ENCODE measurements at regions not wholly inside any gene's neighbourhood (a gene's known extent, or its start where the extent isn't known, plus 50 kb on each side); places are given as distances from the start of the nearest gene placed in this dataset.

GRCh38 chr7:12809476-12809875, 122.0 kb downstream of the ARL4A start:
- ChIA-PET POLR2A (no interaction called here), CTCF (interaction anchor here (1.1 kb wide), 1 partner anchor 122 kb away, joined by 4 read pairs; the partner anchor contains the start of gene ARL4A)
- no peak for DNase-seq (ENCODE audit: low read depth)

DNA sequence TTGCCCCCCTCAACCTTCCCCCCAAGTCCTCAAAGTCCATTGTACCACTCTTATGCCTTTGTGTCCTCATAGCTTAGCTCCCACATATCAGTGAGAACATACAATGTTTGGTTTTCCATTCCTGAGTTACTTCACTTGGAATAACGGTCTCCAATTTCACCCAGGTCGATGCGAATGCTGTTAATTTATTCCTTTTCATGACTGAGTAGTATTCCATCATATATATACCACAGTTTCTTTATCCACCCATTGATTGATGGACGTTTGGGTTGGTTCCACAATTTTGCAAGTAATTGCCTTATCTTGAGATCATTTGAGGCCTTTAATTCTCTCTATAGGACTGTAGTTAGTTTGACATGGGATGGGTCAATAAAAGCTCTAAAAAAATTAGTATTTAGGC, 124.7 kb downstream of the ARL4A start:
- TF ChIP-seq, protein P1, sequence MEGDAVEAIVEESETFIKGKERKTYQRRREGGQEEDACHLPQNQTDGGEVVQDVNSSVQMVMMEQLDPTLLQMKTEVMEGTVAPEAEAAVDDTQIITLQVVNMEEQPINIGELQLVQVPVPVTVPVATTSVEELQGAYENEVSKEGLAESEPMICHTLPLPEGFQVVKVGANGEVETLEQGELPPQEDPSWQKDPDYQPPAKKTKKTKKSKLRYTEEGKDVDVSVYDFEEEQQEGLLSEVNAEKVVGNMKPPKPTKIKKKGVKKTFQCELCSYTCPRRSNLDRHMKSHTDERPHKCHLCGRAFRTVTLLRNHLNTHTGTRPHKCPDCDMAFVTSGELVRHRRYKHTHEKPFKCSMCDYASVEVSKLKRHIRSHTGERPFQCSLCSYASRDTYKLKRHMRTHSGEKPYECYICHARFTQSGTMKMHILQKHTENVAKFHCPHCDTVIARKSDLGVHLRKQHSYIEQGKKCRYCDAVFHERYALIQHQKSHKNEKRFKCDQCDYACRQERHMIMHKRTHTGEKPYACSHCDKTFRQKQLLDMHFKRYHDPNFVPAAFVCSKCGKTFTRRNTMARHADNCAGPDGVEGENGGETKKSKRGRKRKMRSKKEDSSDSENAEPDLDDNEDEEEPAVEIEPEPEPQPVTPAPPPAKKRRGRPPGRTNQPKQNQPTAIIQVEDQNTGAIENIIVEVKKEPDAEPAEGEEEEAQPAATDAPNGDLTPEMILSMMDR (IDR thresholded peaks at IDR 0.05; ENCODE audit: insufficient read depth, low read depth, low read length), result no peak
- POLR2A ChIA-PET, result no interaction called here
- CTCF ChIA-PET, result no interaction called here

More at GRCh38 chr7:12809476-12809875, 122.0 kb downstream of the ARL4A start:
- TF ChIP-seq, protein P1 (IDR thresholded peaks at IDR 0.05; ENCODE audit: insufficient read depth, low read depth, low read length), result no peak
- Histone ChIP-seq H3K27me3 (ENCODE audit: control insufficient read depth, insufficient read depth, low read length) (no peaks in the 10 kb centered on the region), H3K36me3 (ENCODE audit: control insufficient read depth, insufficient read depth, low read length) (no peaks in the 10 kb centered on the region), H3K4me3 (ENCODE audit: low read depth, low read length) (no peak overlapping the region)

GRCh38 chr7:12814107-12814506, 126.7 kb downstream of the ARL4A start:
- TF ChIP-seq, protein P1 (IDR thresholded peaks at IDR 0.05; ENCODE audit: insufficient read depth, low read depth, low read length), result no peak
- ChIA-PET CTCF (no interaction called here), POLR2A (no interaction called here)
- no peak overlapping the region for H3K4me3 ChIP-seq (ENCODE audit: low read depth, low read length)
- DNase-seq (ENCODE audit: low read depth), result no peak
- no peaks in the 10 kb centered on the region for H3K36me3 ChIP-seq (ENCODE audit: control insufficient read depth, insufficient read depth, low read length)
- H3K27me3 ChIP-seq (ENCODE audit: control insufficient read depth, insufficient read depth, low read length), result no peaks in the 10 kb centered on the region

More for the DNA sequence above, 124.7 kb downstream of the ARL4A start:
- Histone ChIP-seq H3K27me3 (ENCODE audit: control insufficient read depth, insufficient read depth, low read length) (no peaks in the 10 kb centered on the region), H3K4me3 (ENCODE audit: low read depth, low read length) (no peak overlapping the region), H3K36me3 (ENCODE audit: control insufficient read depth, insufficient read depth, low read length) (no peaks in the 10 kb centered on the region)
- DNase-seq (ENCODE audit: low read depth), result no peak

- TF ChIP-seq, protein P1 (IDR thresholded peaks at IDR 0.05; ENCODE audit: insufficient read depth, low read depth, low read length), result no peak
- ChIA-PET CTCF (no interaction called here), POLR2A (no interaction called here)
- Histone ChIP-seq H3K4me3 (ENCODE audit: low read depth, low read length) (no peak overlapping the region), H3K27me3 (ENCODE audit: control insufficient read depth, insufficient read depth, low read length) (no peaks in the 10 kb centered on the region), H3K36me3 (ENCODE audit: control insufficient read depth, insufficient read depth, low read length) (no peaks in the 10 kb centered on the region)
- no peak for DNase-seq (ENCODE audit: low read depth)
Measured at GRCh38 chr7:12814828-12815227, 127.4 kb downstream of the ARL4A start.

DNA sequence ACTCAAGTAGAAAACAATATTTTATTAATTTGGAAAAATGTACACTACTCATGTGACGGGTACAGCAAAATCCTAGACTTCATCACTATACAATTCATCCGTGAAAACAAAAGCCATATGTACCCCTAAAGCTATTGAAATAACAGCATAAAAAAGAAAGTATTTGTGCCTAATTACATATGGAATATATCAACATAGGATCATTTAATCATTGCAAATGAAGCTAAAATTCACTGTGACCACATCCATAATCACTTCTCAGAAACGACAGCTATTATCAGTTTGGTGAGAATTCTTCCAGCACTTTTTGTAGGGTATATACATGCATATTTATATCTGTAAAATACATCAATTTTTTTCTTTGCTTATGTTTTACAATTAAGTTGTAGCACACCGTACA, 128.0 kb downstream of the ARL4A start:
- DNase-seq (ENCODE audit: low read depth), result no peak
- CTCF ChIA-PET, result no interaction called here
- TF ChIP-seq, protein P1 (IDR thresholded peaks at IDR 0.05; ENCODE audit: insufficient read depth, low read depth, low read length), result no peak
- Histone ChIP-seq H3K27me3 (ENCODE audit: control insufficient read depth, insufficient read depth, low read length) (no peaks in the 10 kb centered on the region), H3K4me3 (ENCODE audit: low read depth, low read length) (no peak overlapping the region), H3K36me3 (ENCODE audit: control insufficient read depth, insufficient read depth, low read length) (no peaks in the 10 kb centered on the region)
- POLR2A ChIA-PET, result no interaction called here

Measured in BJ (cell line).